Islet precursor cell (in vitro differentiated cells): ENCODE measurements at regions not wholly inside any gene's neighbourhood (a gene's known extent, or its start where the extent isn't known, plus 50 kb on each side); places are given as distances from the start of the nearest gene placed in this dataset.
"Not testable (repeated sequence)": the region's sequence is repeated elsewhere in the genome, so short reads cannot be mapped to it uniquely, and the experiment has no call there.

Experiments used
- DNase-seq: peaks from one replicate; pipeline ENCODE4 v3.0.0-alpha.2; 2018

DNA sequence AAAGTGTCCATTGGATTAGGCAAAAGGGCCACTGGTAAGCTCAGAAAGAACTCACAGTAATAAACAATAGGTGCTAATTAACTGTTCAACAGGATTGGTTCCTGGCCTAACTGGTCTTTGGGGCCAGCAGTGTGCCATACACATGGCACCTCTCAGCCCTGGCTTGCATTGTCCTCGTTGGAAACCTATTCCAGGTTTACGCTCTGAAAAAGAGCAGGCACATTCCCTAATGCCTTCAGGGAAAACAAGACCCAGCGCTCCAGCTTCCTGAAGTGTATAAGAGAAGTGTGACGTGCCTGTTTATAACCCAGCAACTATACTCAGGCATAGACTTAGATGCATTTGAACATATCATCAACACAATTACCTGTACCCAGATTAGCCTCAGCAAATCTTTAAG is 51.9 kb upstream of the RBM47 start:
- no peak for DNase-seq

GRCh38 chr4:40682290-40683101 is 52.8 kb upstream of the RBM47 start:
- DNase-seq, result no peak

- DNase-seq, result not testable (repeated sequence)
These were observed 54.0 kb upstream of the RBM47 start for GRCh38 chr4:40683536-40684145.

- no peak for DNase-seq
These were observed 54.7 kb upstream of the RBM47 start for GRCh38 chr4:40684404-40684803.

- peak; percentile 81 for DNase-seq
These were observed 55.6 kb upstream of the RBM47 start for GRCh38 chr4:40685300-40685699.

GRCh38 chr4:40686081-40686913 is 56.6 kb upstream of the RBM47 start:
- DNase-seq, result no peak

- DNase-seq, result no peak
These were observed 58.2 kb upstream of the RBM47 start for GRCh38 chr4:40687676-40688389.

- DNase-seq, result no peak
These were observed 58.9 kb upstream of the RBM47 start for GRCh38 chr4:40688446-40689095.

- no peak for DNase-seq
These were observed 55.8 kb upstream of the NSUN7 start for GRCh38 chr4:40693946-40694345.

GRCh38 chr4:40697476-40697875 is 52.3 kb upstream of the NSUN7 start:
- not testable (repeated sequence) for DNase-seq

GRCh38 chr4:40698733-40699132 is 51.0 kb upstream of the NSUN7 start:
- no peak for DNase-seq

DNA sequence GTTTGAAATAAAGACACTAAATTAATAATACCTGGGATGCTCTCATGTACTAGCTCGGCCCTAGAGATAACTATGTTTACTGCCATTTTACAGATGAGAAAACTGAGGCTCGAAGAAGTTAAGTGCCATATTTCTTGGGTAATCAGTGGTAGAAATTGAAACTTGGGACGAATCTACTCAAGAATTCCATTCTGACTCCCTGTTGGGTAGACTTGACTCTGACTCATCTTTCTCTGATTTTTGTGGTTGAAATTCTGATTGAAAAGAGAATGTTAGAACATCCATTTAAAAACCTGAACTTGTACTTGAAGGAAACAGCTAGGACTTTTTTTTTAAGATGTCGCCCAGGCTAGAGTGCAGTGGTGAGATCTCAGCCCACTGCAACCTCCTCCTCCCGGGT is 50.1 kb upstream of the NSUN7 start:
- DNase-seq, result no peak
